H1 (cell line): ENCODE measurements at regions not wholly inside any gene's neighbourhood (a gene's known extent, or its start where the extent isn't known, plus 50 kb on each side); places are given as distances from the start of the nearest gene placed in this dataset.

Experiments
- CTCF ChIA-PET: fragments of 300-600 bp; sonication (Branson Sonifier 250); formaldehyde crosslinking; loops from one replicate; lab custom pipeline; 2021; ENCODE audit not compliant: partially characterized antibody; lab: Charles Lee
- POLR2A ChIA-PET: fragments of 300-600 bp; sonication (Branson Sonifier 250); formaldehyde crosslinking; loops from one replicate; lab custom pipeline; 2021; ENCODE audit warnings: inconsistent platforms; ENCODE audit not compliant: partially characterized antibody; lab: Charles Lee
- DNase-seq, 2 experiments: peaks; one replicate each; pipeline versions ENCODE4 v3.0.0 to v3.0.0-alpha.2; 2010 to 2022; ENCODE audit warnings: low spot score in 2 of 2, low read depth in 1 of 2, mixed read lengths in 1 of 2
- FAIRE-seq: peaks from 2 replicates; lab custom pipeline; 2011; peaks lifted over from hg19 to GRCh38; lab: Jason Lieb, UNC
- H2AFZ ChIP-seq: 2 replicates; pipeline ENCODE4 v1.8.1; 2012; ENCODE audit warnings: low read length, inconsistent platforms
- H2AK5ac ChIP-seq: 2 replicates; pipeline ENCODE4 v1.6.1; 2013; ENCODE audit warnings: low read depth, low read length
- H2BK120ac ChIP-seq: replicated peaks from 2 replicates; pipeline ENCODE3; 2013; ENCODE audit warnings: low read depth, low read length, inconsistent platforms
- H2BK12ac ChIP-seq: 2 replicates; pipeline ENCODE4 v1.6.1; 2013; ENCODE audit warnings: low read depth, low read length
- H2BK15ac ChIP-seq: 2 replicates; pipeline ENCODE4 v1.6.1; 2013; ENCODE audit warnings: low read length
- H2BK20ac ChIP-seq: 2 replicates; pipeline ENCODE4 v1.6.1; 2013; ENCODE audit warnings: low read length
- H2BK5ac ChIP-seq: 2 replicates; pipeline ENCODE4 v1.6.1; 2013; ENCODE audit warnings: low read depth, low read length
- H3K14ac ChIP-seq: 2 replicates; pipeline ENCODE4 v1.6.1; 2013; ENCODE audit warnings: inconsistent platforms; ENCODE audit not compliant: insufficient read length
- H3K18ac ChIP-seq: 2 replicates; pipeline ENCODE4 v1.6.1; 2013; ENCODE audit warnings: low read length; ENCODE audit errors: extremely low read depth
- H3K23ac ChIP-seq: 2 replicates; pipeline ENCODE4 v1.6.1; 2013; ENCODE audit warnings: inconsistent platforms; ENCODE audit not compliant: insufficient read length
- H3K23me2 ChIP-seq: 2 replicates; pipeline ENCODE4 v1.6.1; 2013; ENCODE audit warnings: low read depth, low read length
- H3K27ac ChIP-seq: 2 replicates; pipeline ENCODE4 v1.6.1; 2011; ENCODE audit warnings: low read depth, low read length, inconsistent platforms
- H3K27me3 ChIP-seq, 4 experiments: replicated peaks in 1 of 4; 1 replicate in 1 of 4; 2 replicates in 3 of 4; pipeline versions ENCODE4 v1.6.1 to v1.8.1; 2011 to 2013; ENCODE audit warnings: low read length in 3 of 4, mild to moderate bottlenecking in 3 of 4, inconsistent platforms in 2 of 4, mixed read lengths in 2 of 4, moderate library complexity in 1 of 4; ENCODE audit not compliant: control insufficient read depth in 3 of 4, insufficient read depth in 3 of 4; ENCODE audit errors: extremely low read depth in 1 of 4
- H3K36me3 ChIP-seq, 4 experiments: 2 replicates each; pipeline versions ENCODE4 v1.6.1 to v1.8.1; 2011 to 2013; ENCODE audit warnings: mild to moderate bottlenecking in 4 of 4, low read length in 3 of 4, moderate library complexity in 2 of 4, control low read depth in 1 of 4, inconsistent platforms in 1 of 4; ENCODE audit not compliant: insufficient read depth in 4 of 4, control insufficient read depth in 2 of 4
- H3K4ac ChIP-seq: replicated peaks from 2 replicates; pipeline ENCODE3; 2013; ENCODE audit warnings: low read length, low read depth, mixed read lengths, inconsistent platforms; ENCODE audit not compliant: insufficient read length
- H3K4me1 ChIP-seq, 4 experiments: replicated peaks in 1 of 4; 1 replicate in 1 of 4; 2 replicates in 3 of 4; pipeline versions ENCODE4 v1.6.1 to v1.8.1; 2011 to 2013; ENCODE audit warnings: low read length in 3 of 4, inconsistent platforms in 2 of 4, mixed read lengths in 1 of 4; ENCODE audit not compliant: insufficient read depth in 4 of 4, control insufficient read depth in 3 of 4
- H3K4me2 ChIP-seq, 2 experiments: 2 replicates each; pipeline versions ENCODE4 v1.6.1 to v1.8.1; 2011 to 2013; ENCODE audit warnings: low read depth in 2 of 2, low read length in 2 of 2, control low read depth in 1 of 2, inconsistent platforms in 1 of 2, mild to moderate bottlenecking in 1 of 2; ENCODE audit not compliant: insufficient read depth in 1 of 2
- H3K4me3 ChIP-seq, 4 experiments: fragments of 200-600, 300-600 bp in 1 of 4; sonication (generic), shearing (Covaris generic), sonication (Bioruptor Twin) in 1 of 4; 2 replicates each; pipeline versions ENCODE4 v1.5.1 to v1.8.1; 2011 to 2016; ENCODE audit warnings: low read length in 4 of 4, low read depth in 3 of 4, control low read depth in 2 of 4, inconsistent platforms in 2 of 4, mild to moderate bottlenecking in 2 of 4, mixed read lengths in 1 of 4, moderate library complexity in 1 of 4; ENCODE audit not compliant: insufficient read depth in 2 of 4; ENCODE audit errors: extremely low read depth in 1 of 4
- H3K56ac ChIP-seq: replicated peaks from 2 replicates; pipeline ENCODE3; 2013; ENCODE audit warnings: low read depth, mild to moderate bottlenecking, mixed read lengths, low read length, inconsistent platforms; ENCODE audit not compliant: insufficient read length
- H3K79me1 ChIP-seq: 2 replicates; pipeline ENCODE4 v1.6.1; 2013; ENCODE audit warnings: low read depth, low read length, control low read depth
- H3K79me2 ChIP-seq, 2 experiments: 2 replicates each; pipeline versions ENCODE4 v1.6.1 to v1.8.1; 2012 to 2013; ENCODE audit warnings: low read length in 2 of 2, mild to moderate bottlenecking in 2 of 2, inconsistent platforms in 1 of 2; ENCODE audit not compliant: insufficient read depth in 2 of 2, control insufficient read depth in 1 of 2
- H3K9ac ChIP-seq, 4 experiments: replicated peaks in 1 of 4; 1 replicate in 1 of 4; 2 replicates in 3 of 4; pipeline versions ENCODE4 v1.6.1 to v1.8.1; 2011 to 2013; ENCODE audit warnings: low read depth in 3 of 4, low read length in 3 of 4, control low read depth in 2 of 4, mild to moderate bottlenecking in 2 of 4, moderate library complexity in 2 of 4, inconsistent platforms in 1 of 4; ENCODE audit errors: extremely low read depth in 1 of 4
- H3K9me3 ChIP-seq, 2 experiments: 2 replicates each; pipeline versions ENCODE4 v1.6.1 to v1.8.1; 2012 to 2013; ENCODE audit warnings: mild to moderate bottlenecking in 2 of 2, moderate library complexity in 2 of 2, control low read depth in 1 of 2, inconsistent platforms in 1 of 2, low read depth in 1 of 2, low read length in 1 of 2, mixed read lengths in 1 of 2; ENCODE audit not compliant: insufficient read depth in 2 of 2
- H4K20me1 ChIP-seq, 2 experiments: replicated peaks in 1 of 2; 2 replicates each; pipeline versions ENCODE3 to v1.8.1; 2011 to 2013; ENCODE audit warnings: inconsistent platforms in 2 of 2, low read length in 2 of 2, mild to moderate bottlenecking in 1 of 2; ENCODE audit not compliant: insufficient read depth in 2 of 2, control insufficient read depth in 1 of 2
- H4K5ac ChIP-seq: 2 replicates; pipeline ENCODE4 v1.6.1; 2013; ENCODE audit warnings: low read length, low read depth, mixed read lengths, inconsistent platforms; ENCODE audit not compliant: insufficient read length
- H4K8ac ChIP-seq: 2 replicates; pipeline ENCODE4 v1.8.0; 2013; ENCODE audit warnings: mild to moderate bottlenecking, moderate library complexity, low read length, inconsistent platforms; ENCODE audit not compliant: insufficient read depth; ENCODE audit errors: extremely low read depth
- H4K91ac ChIP-seq: replicated peaks from 2 replicates; pipeline ENCODE3; 2013; ENCODE audit warnings: low read length, mixed read lengths, inconsistent platforms; ENCODE audit not compliant: insufficient read length
- ATF2 ChIP-seq: IDR thresholded peaks from 2 replicates; pipeline ENCODE4 v1.6.1; 2012; ENCODE audit warnings: low read length, inconsistent platforms
- BRCA1 ChIP-seq: IDR thresholded peaks from 2 replicates; pipeline ENCODE4 v1.6.1; 2012; ENCODE audit warnings: low read depth, low read length, improper control_type of control experiment
- CTBP2 ChIP-seq: IDR thresholded peaks from 2 replicates; pipeline ENCODE4 v1.7.0; 2011; ENCODE audit warnings: borderline replicate concordance, mild to moderate bottlenecking, moderate library complexity, mixed read lengths, low read length; ENCODE audit not compliant: insufficient read depth, insufficient read length
- HDAC2 ChIP-seq, 2 experiments: fragments of 300-600 bp in 1 of 2; sonication (generic) in 1 of 2; IDR thresholded peaks; 2 replicates each; pipeline ENCODE4 v1.6.1; 2011 to 2012; ENCODE audit warnings: low read depth in 2 of 2, low read length in 2 of 2, mild to moderate bottlenecking in 2 of 2, moderate library complexity in 2 of 2, borderline replicate concordance in 1 of 2, inconsistent platforms in 1 of 2
- NANOG ChIP-seq: IDR thresholded peaks from 2 replicates; pipeline ENCODE4 v1.6.1; 2011; ENCODE audit warnings: low read length, low read depth, mild to moderate bottlenecking, inconsistent platforms; ENCODE audit not compliant: insufficient read depth, poor library complexity, severe bottlenecking
- SP2 ChIP-seq: IDR thresholded peaks from 2 replicates; pipeline ENCODE4 v1.6.1; 2012; ENCODE audit warnings: mild to moderate bottlenecking, low read length, inconsistent platforms
- SUZ12 ChIP-seq: fragments of 200-600 bp; sonication (generic); IDR thresholded peaks from 2 replicates; pipeline ENCODE4 v1.6.1; 2012; ENCODE audit warnings: mild to moderate bottlenecking, inconsistent platforms, low read length, moderate library complexity, mixed read lengths
- TAF1 ChIP-seq: IDR thresholded peaks from 2 replicates; pipeline ENCODE4 v1.6.1; 2011; ENCODE audit warnings: mild to moderate bottlenecking, low read depth, low read length
- TBP ChIP-seq: IDR thresholded peaks from 2 replicates; pipeline ENCODE4 v1.6.1; 2011; ENCODE audit warnings: low read depth, low read length, improper control_type of control experiment
- WGBS, 2 experiments: shearing (Covaris generic) in 1 of 2; methylation state at CpG; one replicate each; pipeline versions ENCODE4 v1.1.6 to v1.1.7; 2013 to 2015; ENCODE audit warnings: low lambda C conversion rate in 2 of 2, mixed read lengths in 2 of 2, inconsistent platforms in 1 of 2, low coverage in 1 of 2, missing lambda C conversion rate in 1 of 2; ENCODE audit not compliant: insufficient replicate concordance in 2 of 2, insufficient coverage in 1 of 2, insufficient read length in 1 of 2; ENCODE audit errors: extremely low coverage in 1 of 2, missing lambda C conversion rate in 1 of 2; 5-methylcytosine and 5-hydroxymethylcytosine counted together
- TF ChIP-seq, protein P1 (sequence below): IDR thresholded peaks from 2 replicates; pipeline ENCODE4 v1.6.1; 2011; ENCODE audit warnings: low read depth, mild to moderate bottlenecking, low read length; ENCODE audit not compliant: insufficient read depth

DNA sequence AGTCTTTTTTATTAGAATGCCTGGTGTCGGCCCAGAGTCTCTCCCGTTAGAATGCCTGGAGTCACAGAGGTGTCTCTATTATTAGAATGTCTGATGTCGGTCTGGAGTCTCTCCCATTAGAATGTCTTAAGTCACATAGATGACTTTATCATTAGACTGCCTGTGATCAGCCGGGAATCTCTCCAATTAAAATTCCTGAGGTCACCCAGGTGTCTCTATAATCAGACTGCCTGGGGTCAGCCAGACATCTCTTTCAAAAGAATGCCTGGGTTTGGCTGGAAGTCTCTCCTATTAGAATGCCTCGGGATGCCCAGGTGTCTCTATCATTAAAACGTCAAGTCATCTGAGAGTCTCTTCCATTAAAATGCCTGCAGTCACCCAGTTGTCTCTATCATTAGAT is 1493.9 kb downstream of the UQCRFS1 start:
- H3K56ac ChIP-seq, result no peak overlapping the region
- FAIRE-seq, result no peak
- no peak overlapping the region for H3K4ac ChIP-seq
- no peak overlapping the region for H2AFZ ChIP-seq
- H3K4me1 ChIP-seq, result no peaks in the 10 kb centered on the region
- H4K91ac ChIP-seq, result no peak overlapping the region
- H3K4me3 ChIP-seq, result no peak overlapping the region
- no peak overlapping the region for H3K14ac ChIP-seq
- no peak overlapping the region for H3K23ac ChIP-seq
- H3K27me3 ChIP-seq, result no peaks in the 10 kb centered on the region
- no peak overlapping the region for H2AK5ac ChIP-seq
- H2BK15ac ChIP-seq, result no peak overlapping the region
- ChIA-PET CTCF (no interaction called here), POLR2A (no interaction called here)
- DNase-seq, result no peak
- H2BK20ac ChIP-seq, result no peak overlapping the region
- H3K79me2 ChIP-seq, result no peaks in the 10 kb centered on the region
- H2BK120ac ChIP-seq, result no peak overlapping the region
- H3K9me3 ChIP-seq, result peaks cover 64 to 74% of the 10 kb centered on the region in 2 experiments
- H3K18ac ChIP-seq, result no peak overlapping the region
- H2BK12ac ChIP-seq, result no peak overlapping the region
- H4K5ac ChIP-seq, result no peak overlapping the region
- no peaks in the 10 kb centered on the region for H4K20me1 ChIP-seq
- no peaks in the 10 kb centered on the region for H3K23me2 ChIP-seq
- H3K4me2 ChIP-seq, result no peak overlapping the region
- no peaks in the 10 kb centered on the region for H3K36me3 ChIP-seq
- no peak overlapping the region for H4K8ac ChIP-seq
- H2BK5ac ChIP-seq, result no peak overlapping the region
- H3K9ac ChIP-seq, result no peak overlapping the region
- no peaks in the 10 kb centered on the region for H3K79me1 ChIP-seq
- H3K27ac ChIP-seq, result no peak overlapping the region
- WGBS, 2 experiments, result 93% methylated on average over 6 of the region's 6 CpGs; no CpG with 5 or more reads in 1 of the 2 experiments
- TF ChIP-seq BRCA1 (no peak), SP2 (no peak), HDAC2 (IDR thresholded peaks at IDR 0.05; ENCODE audit: borderline replicate concordance in 1 of 2, low read depth in 2 of 2, low read length in 2 of 2) (no peak), SUZ12 (no peak), TAF1 (no peak), CTBP2 (no peak), NANOG (no peak), ATF2 (no peak), TBP (no peak)
- TF ChIP-seq, protein P1, sequence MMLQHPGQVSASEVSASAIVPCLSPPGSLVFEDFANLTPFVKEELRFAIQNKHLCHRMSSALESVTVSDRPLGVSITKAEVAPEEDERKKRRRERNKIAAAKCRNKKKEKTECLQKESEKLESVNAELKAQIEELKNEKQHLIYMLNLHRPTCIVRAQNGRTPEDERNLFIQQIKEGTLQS, result no peak
